ENCODE measurements at regions not wholly inside any gene's neighbourhood (a gene's known extent, or its start where the extent isn't known, plus 50 kb on each side); places are given as distances from the start of the nearest gene placed in this dataset.

- no peak overlapping the region for H3K4me3 Mint-ChIP-seq
- H3K4me1 Mint-ChIP-seq = peaks cover 7% of the 10 kb centered on the region
- no peak for DNase-seq (ENCODE audit: low spot score in 2 of 2, unreplicated experiment in 2 of 2)
- TF ChIP-seq CTCF (IDR thresholded peaks at IDR 0.05; ENCODE audit: unreplicated experiment) = no peak
- no peaks in the 10 kb centered on the region for H3K36me3 Mint-ChIP-seq
- H3K27me3 Mint-ChIP-seq (ENCODE audit: low read depth) = no peaks in the 10 kb centered on the region
- H3K27ac Mint-ChIP-seq = no peak overlapping the region
- H3K9me3 Mint-ChIP-seq = peaks cover 8% of the 10 kb centered on the region
These were observed 115.9 kb downstream of the GPR85 start for GRCh38 chr7:112970771-112971170.

GRCh38 chr7:112969946-112970345, 116.7 kb downstream of the GPR85 start:
- H3K4me1 Mint-ChIP-seq = peaks cover 8% of the 10 kb centered on the region
- DNase-seq (ENCODE audit: low spot score in 2 of 2, unreplicated experiment in 2 of 2) = no peak
- H3K27me3 Mint-ChIP-seq (ENCODE audit: low read depth) = no peaks in the 10 kb centered on the region
- no peaks in the 10 kb centered on the region for H3K36me3 Mint-ChIP-seq
- TF ChIP-seq CTCF (IDR thresholded peaks at IDR 0.05; ENCODE audit: unreplicated experiment) = no peak
- H3K9me3 Mint-ChIP-seq = peaks cover 8% of the 10 kb centered on the region
- no peak overlapping the region for H3K4me3 Mint-ChIP-seq
- H3K27ac Mint-ChIP-seq = no peak overlapping the region

- H3K4me1 Mint-ChIP-seq = peaks cover 8% of the 10 kb centered on the region
These were observed 121.1 kb downstream of the GPR85 start for GRCh38 chr7:112965506-112965905.

GRCh38 chr7:112963634-112964033, 123.0 kb downstream of the GPR85 start:
- Mint-ChIP-seq H3K27me3 (ENCODE audit: low read depth) (peaks cover 2% of the 10 kb centered on the region), H3K27ac (no peak overlapping the region), H3K4me1 (peaks cover 8% of the 10 kb centered on the region), H3K9me3 (peaks cover 6% of the 10 kb centered on the region), H3K4me3 (no peak overlapping the region), H3K36me3 (no peaks in the 10 kb centered on the region)
- DNase-seq (ENCODE audit: low spot score in 2 of 2, unreplicated experiment in 2 of 2) = no peak
- no peak for TF ChIP-seq CTCF (IDR thresholded peaks at IDR 0.05; ENCODE audit: unreplicated experiment)

More at GRCh38 chr7:112965506-112965905, 121.1 kb downstream of the GPR85 start:
- peaks cover 2% of the 10 kb centered on the region for H3K27me3 Mint-ChIP-seq (ENCODE audit: low read depth)
- peaks cover under 1% of the 10 kb centered on the region for H3K9me3 Mint-ChIP-seq
- H3K4me3 Mint-ChIP-seq = no peak overlapping the region
- TF ChIP-seq CTCF (IDR thresholded peaks at IDR 0.05; ENCODE audit: unreplicated experiment) = no peak
- no peaks in the 10 kb centered on the region for H3K36me3 Mint-ChIP-seq
- no peak overlapping the region for H3K27ac Mint-ChIP-seq
- no peak for DNase-seq (ENCODE audit: low spot score in 2 of 2, unreplicated experiment in 2 of 2)

GRCh38 chr7:112962815-112963214, 123.8 kb downstream of the GPR85 start:
- H3K27me3 Mint-ChIP-seq (ENCODE audit: low read depth) = peaks cover 2% of the 10 kb centered on the region
- H3K9me3 Mint-ChIP-seq = peaks cover 6% of the 10 kb centered on the region
- H3K27ac Mint-ChIP-seq = no peak overlapping the region
- no peaks in the 10 kb centered on the region for H3K36me3 Mint-ChIP-seq
- TF ChIP-seq CTCF (IDR thresholded peaks at IDR 0.05; ENCODE audit: unreplicated experiment) = no peak
- H3K4me3 Mint-ChIP-seq = no peak overlapping the region
- DNase-seq (ENCODE audit: low spot score in 2 of 2, unreplicated experiment in 2 of 2) = no peak
- peaks cover 8% of the 10 kb centered on the region for H3K4me1 Mint-ChIP-seq

GRCh38 chr7:112959276-112959675, 127.4 kb downstream of the GPR85 start:
- DNase-seq (ENCODE audit: low spot score in 2 of 2, unreplicated experiment in 2 of 2) = no peak
- H3K4me3 Mint-ChIP-seq = no peak overlapping the region
- H3K9me3 Mint-ChIP-seq = peaks cover 6% of the 10 kb centered on the region
- peaks cover 7% of the 10 kb centered on the region for H3K27me3 Mint-ChIP-seq (ENCODE audit: low read depth)
- no peak for TF ChIP-seq CTCF (IDR thresholded peaks at IDR 0.05; ENCODE audit: unreplicated experiment)
- no peaks in the 10 kb centered on the region for H3K4me1 Mint-ChIP-seq
- H3K36me3 Mint-ChIP-seq = no peaks in the 10 kb centered on the region
- no peak overlapping the region for H3K27ac Mint-ChIP-seq
